OCI-LY3 (cell line): ENCODE measurements at regions not wholly inside any gene's neighbourhood (a gene's known extent, or its start where the extent isn't known, plus 50 kb on each side); places are given as distances from the start of the nearest gene placed in this dataset.

ENCODE experiments used
- CTCF ChIP-seq: fragments of 200-600, 300-600 bp; sonication (generic); IDR thresholded peaks from 2 replicates; pipeline ENCODE4 v1.5.1; 2014; ENCODE audit warnings: antibody characterized with exemption, low read length, low read depth
- EZH2phosphoT487 ChIP-seq: fragments of 200-600 bp; shearing (Covaris generic); IDR thresholded peaks from 2 replicates; pipeline ENCODE4 v1.6.1; 2018; ENCODE audit warnings: antibody characterized with exemption, mixed run types, low read depth

GRCh38 chr6:144845186-144845585, 560.1 kb downstream of the UTRN start:
- TF ChIP-seq CTCF (no peak), EZH2phosphoT487 (no peak)
